GM12875 (cell line): ENCODE measurements at regions not wholly inside any gene's neighbourhood (a gene's known extent, or its start where the extent isn't known, plus 50 kb on each side); places are given as distances from the start of the nearest gene placed in this dataset.

Experiments used
- H3K4me3 ChIP-seq: one replicate; pipeline ENCODE4 v1.5.1; 2011; ENCODE audit warnings: low read depth, low read length, control low read depth
- CTCF ChIP-seq: IDR thresholded peaks from 2 replicates; pipeline ENCODE4 v1.5.1; 2011; ENCODE audit warnings: low read depth, mild to moderate bottlenecking, control low read depth, inconsistent platforms, low read length, moderate library complexity, borderline replicate concordance; ENCODE audit not compliant: insufficient read depth

GRCh38 chr4:178970433-178971140, 1528.3 kb upstream of the AGA start:
- no peak overlapping the region for H3K4me3 ChIP-seq
- TF ChIP-seq CTCF = no peak

DNA sequence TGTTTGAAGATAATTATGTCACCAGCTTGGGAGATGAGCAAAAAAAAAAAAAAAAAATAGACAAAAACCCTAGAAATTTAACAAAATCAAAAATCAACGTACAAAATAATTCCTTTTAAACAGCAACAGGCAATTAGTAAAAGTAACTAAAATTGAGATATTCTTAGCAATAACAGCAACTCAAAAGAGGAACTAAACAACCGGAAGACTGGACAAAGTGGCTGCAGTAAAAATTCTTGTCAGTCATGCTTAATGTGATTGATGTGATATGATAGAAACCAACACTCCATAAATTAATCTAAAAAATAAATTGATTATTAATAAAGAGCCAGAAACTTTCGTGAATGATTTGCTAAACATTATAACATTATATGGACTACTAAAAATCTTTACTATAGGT, 1534.6 kb upstream of the AGA start:
- TF ChIP-seq CTCF = no peak
- H3K4me3 ChIP-seq = no peak overlapping the region

GRCh38 chr4:178993306-178993705, 1551.1 kb upstream of the AGA start:
- TF ChIP-seq CTCF = no peak

DNA sequence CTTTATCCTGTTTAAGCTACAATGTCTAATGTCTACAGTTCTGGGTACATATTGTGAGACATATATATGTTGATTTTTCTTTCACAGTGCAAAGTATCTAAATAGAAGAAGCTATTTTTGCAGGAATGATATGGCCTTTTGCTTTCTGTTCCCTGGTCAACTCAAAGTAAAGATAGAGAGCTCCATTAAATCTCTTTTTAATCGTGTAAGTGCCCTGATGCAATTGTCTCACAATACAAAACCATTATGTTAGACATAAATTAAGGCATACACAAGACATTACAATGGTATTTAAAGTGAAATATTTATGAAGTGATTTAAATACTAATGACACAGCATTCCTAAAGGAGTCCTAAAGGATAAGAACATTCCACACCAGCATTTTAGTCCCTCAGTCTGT, 1559.7 kb upstream of the AGA start:
- H3K4me3 ChIP-seq = no peak overlapping the region
- no peak for TF ChIP-seq CTCF

More at GRCh38 chr4:178993306-178993705, 1551.1 kb upstream of the AGA start:
- no peak overlapping the region for H3K4me3 ChIP-seq

DNA sequence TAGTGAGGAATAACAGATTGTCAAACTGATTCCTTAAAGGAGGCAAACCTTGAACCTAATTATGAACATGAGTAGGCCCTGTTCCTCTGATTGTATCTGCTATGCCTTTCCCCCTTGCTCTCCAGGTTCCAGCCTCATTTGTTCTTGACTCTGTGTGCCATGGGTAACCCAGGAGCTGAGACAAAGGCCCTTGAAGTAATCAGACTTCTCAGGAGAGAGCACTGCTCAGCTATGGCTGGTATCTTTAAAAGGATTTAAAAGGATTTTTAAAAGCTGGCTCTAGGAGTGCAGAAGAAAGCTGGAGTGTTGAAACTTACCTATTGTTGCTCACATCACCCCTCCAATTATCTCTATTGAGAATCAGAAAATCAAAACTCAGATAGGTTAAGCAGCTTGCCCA, 1565.5 kb upstream of the AGA start:
- TF ChIP-seq CTCF = no peak
- no peak overlapping the region for H3K4me3 ChIP-seq

DNA sequence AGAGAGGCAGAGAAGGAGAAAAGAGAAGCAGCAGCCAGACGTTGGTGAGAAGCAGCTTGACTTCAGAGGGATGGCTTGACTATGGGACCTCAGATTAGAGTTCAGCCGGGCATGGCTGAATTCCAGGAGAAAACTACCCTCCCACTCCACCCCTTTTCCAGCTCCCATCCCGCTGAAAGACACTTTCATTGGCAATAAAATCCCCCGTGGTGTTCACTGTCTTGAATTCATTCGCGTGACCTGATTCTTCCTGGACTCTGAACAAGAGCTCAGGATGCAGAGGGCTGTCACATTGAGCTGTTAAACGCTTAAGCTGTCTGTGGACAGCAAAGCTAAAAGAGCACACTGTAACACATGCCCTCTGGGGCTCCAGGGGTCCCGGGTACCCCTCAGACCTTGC, 1575.3 kb upstream of the AGA start:
- no peak for TF ChIP-seq CTCF
- H3K4me3 ChIP-seq = no peak overlapping the region

GRCh38 chr4:179027569-179027968, 1585.3 kb upstream of the AGA start:
- H3K4me3 ChIP-seq = no peak overlapping the region
- no peak for TF ChIP-seq CTCF
